NCI-H510A treated with DMSO at 0.1 percent for 48 hours (cell line): ENCODE measurements at regions not wholly inside any gene's neighbourhood (a gene's known extent, or its start where the extent isn't known, plus 50 kb on each side); places are given as distances from the start of the nearest gene placed in this dataset.
A peak's percentile ranks its signal among the peaks of the same experiment; 100 is the strongest.

Experiments
- DNase-seq: peaks from one replicate; lab custom pipeline; 2025; lab: John Stamatoyannopoulos, UW

GRCh38 chr14:62097072-62097471, 334.9 kb downstream of the SNAPC1 start:
- no peak for DNase-seq

- DNase-seq, result no peak
These were observed 335.6 kb downstream of the SNAPC1 start for GRCh38 chr14:62097824-62098223.

GRCh38 chr14:62098357-62098756, 336.1 kb downstream of the SNAPC1 start:
- DNase-seq, result no peak

GRCh38 chr14:62099091-62099490, 336.9 kb downstream of the SNAPC1 start:
- DNase-seq, result no peak

GRCh38 chr14:62101189-62101588, 339.0 kb downstream of the SNAPC1 start:
- no peak for DNase-seq

- no peak for DNase-seq
These were observed 339.6 kb downstream of the SNAPC1 start for GRCh38 chr14:62101673-62102348.

- DNase-seq, result no peak
These were observed 340.1 kb downstream of the SNAPC1 start for GRCh38 chr14:62102349-62102725.

GRCh38 chr14:62103464-62103863, 341.2 kb downstream of the SNAPC1 start:
- no peak for DNase-seq

- no peak for DNase-seq
These were observed 348.7 kb downstream of the SNAPC1 start for GRCh38 chr14:62110941-62111340.

- DNase-seq, result peak; percentile 94
These were observed 355.0 kb downstream of the SNAPC1 start for GRCh38 chr14:62117010-62117750.

- peak; percentile 26 for DNase-seq
These were observed 355.5 kb downstream of the SNAPC1 start for GRCh38 chr14:62117751-62118105.

- no peak for DNase-seq
These were observed 356.2 kb downstream of the SNAPC1 start for GRCh38 chr14:62118461-62118860.

GRCh38 chr14:62118871-62119270, 356.7 kb downstream of the SNAPC1 start:
- DNase-seq, result no peak

- no peak for DNase-seq
These were observed 361.7 kb downstream of the SNAPC1 start for GRCh38 chr14:62123961-62124360.

- no peak for DNase-seq
These were observed 363.6 kb downstream of the SNAPC1 start for GRCh38 chr14:62125793-62126192.

GRCh38 chr14:62126879-62127478, 364.8 kb downstream of the SNAPC1 start:
- peak; percentile 79 for DNase-seq

- no peak for DNase-seq
These were observed 368.2 kb downstream of the SNAPC1 start for GRCh38 chr14:62130441-62130840.

- DNase-seq, result no peak
These were observed 371.7 kb downstream of the SNAPC1 start for GRCh38 chr14:62133776-62134550.

- DNase-seq, result no peak
These were observed 376.4 kb downstream of the SNAPC1 start for GRCh38 chr14:62138593-62138992.

GRCh38 chr14:62141139-62141538, 378.9 kb downstream of the SNAPC1 start:
- no peak for DNase-seq

GRCh38 chr14:62143245-62143644, 381.0 kb downstream of the SNAPC1 start:
- no peak for DNase-seq

GRCh38 chr14:62144863-62145262, 382.6 kb downstream of the SNAPC1 start:
- no peak for DNase-seq

- no peak for DNase-seq
These were observed 383.8 kb downstream of the SNAPC1 start for GRCh38 chr14:62146030-62146429.
